ENCODE measurements at regions not wholly inside any gene's neighbourhood (a gene's known extent, or its start where the extent isn't known, plus 50 kb on each side); places are given as distances from the start of the nearest gene placed in this dataset.

DNA sequence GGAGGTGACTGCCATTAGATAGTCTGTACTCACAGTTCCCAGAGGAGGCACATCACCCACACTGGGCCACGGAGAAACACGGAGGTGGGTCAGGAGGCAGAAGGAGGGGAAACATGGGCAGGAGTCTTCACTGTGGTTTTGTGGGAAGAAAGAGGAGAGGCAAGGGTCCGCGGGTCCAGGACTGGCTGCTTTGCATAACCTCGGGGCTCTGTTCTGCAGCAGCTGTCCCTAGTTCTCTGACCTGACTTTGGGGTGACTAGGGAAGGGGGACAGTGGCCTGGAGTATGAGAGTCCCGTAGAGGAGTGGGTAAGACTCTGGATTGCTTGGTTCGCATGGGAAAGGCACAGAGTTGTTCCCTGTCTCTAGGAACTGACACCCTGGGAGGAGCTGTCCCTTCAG is 238.3 kb upstream of the RAB6C start:
- no peak for TF ChIP-seq CTCF (IDR thresholded peaks at IDR 0.05)
- TF ChIP-seq POLR2A (IDR thresholded peaks at IDR 0.05) = no peak
- DNase-seq = no peak
- Histone ChIP-seq H3K9me3 (no peaks in the 10 kb centered on the region), H3K27me3 (no peaks in the 10 kb centered on the region), H3K27ac (no peak overlapping the region), H3K4me3 (no peak overlapping the region), H3K36me3 (no peaks in the 10 kb centered on the region), H3K4me1 (no peaks in the 10 kb centered on the region)

GRCh38 chr2:129741623-129742022 is 237.8 kb upstream of the RAB6C start:
- no peak overlapping the region for H3K4me3 ChIP-seq
- TF ChIP-seq CTCF (IDR thresholded peaks at IDR 0.05) (no peak), POLR2A (IDR thresholded peaks at IDR 0.05) (no peak)
- H3K27me3 ChIP-seq = no peaks in the 10 kb centered on the region
- DNase-seq = no peak
- no peaks in the 10 kb centered on the region for H3K36me3 ChIP-seq
- H3K4me1 ChIP-seq = no peaks in the 10 kb centered on the region
- H3K27ac ChIP-seq = no peak overlapping the region
- H3K9me3 ChIP-seq = no peaks in the 10 kb centered on the region

DNA sequence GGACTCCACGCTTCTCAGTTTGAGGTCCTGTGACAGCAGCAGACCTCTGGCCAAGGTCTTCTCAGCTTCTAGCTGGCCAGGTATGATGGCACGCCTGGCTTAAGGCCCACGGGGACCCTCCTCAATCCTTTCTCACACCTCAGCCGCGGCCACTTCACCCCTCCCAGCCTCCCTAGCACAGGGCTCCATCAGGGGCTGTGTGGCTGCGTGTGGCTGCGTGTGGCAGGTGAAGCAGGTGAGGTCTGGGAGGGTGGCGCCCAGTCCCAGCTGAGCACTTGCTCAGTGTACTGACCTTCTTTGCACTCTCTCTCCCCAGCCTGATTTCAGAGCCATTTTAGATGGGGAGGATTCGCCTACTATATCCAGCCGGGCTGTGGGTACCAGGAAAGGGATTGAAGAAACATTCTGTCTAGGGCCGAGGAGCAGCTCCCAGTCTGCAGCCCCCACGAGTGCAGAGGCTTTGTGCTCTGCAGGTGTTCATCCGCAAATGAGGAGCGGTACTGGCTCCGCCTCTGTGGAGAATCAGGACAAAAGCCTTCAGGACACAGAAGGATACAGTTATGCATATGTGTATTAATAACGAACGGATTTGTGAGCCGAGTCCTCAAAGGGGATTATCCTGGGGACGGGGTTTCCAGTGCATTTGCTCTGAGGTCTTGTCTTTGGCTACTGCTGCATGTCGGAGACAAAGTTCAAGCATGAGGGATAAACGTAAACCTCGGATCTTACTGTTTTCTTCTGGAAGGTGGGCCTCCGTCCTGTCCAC is 236.9 kb upstream of the RAB6C start:
- H3K27ac ChIP-seq = no peak overlapping the region
- no peak for DNase-seq
- no peaks in the 10 kb centered on the region for H3K27me3 ChIP-seq
- H3K4me3 ChIP-seq = no peak overlapping the region
- no peaks in the 10 kb centered on the region for H3K4me1 ChIP-seq
- TF ChIP-seq POLR2A (IDR thresholded peaks at IDR 0.05) (no peak), CTCF (IDR thresholded peaks at IDR 0.05) (no peak)
- no peaks in the 10 kb centered on the region for H3K9me3 ChIP-seq
- H3K36me3 ChIP-seq = no peaks in the 10 kb centered on the region

DNA sequence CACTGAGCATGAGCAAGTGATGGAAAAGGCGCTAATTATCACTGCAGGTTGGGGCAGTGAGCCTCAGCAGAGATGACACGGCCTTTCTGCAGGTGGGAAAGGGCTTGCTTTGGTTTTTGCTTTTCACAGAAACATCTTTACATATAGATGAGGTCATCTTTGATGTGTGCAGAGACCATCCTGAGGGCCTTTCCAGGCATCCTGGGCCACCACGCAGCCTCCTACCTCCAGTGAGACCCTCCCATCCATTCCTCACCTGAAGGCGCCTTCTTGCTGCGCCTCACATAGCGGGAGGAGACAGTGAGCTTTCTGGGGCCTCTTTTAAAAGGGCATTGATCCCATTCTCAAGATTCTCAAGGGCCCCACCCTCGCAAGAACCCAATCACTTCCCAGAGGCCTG is 235.3 kb upstream of the RAB6C start:
- H3K27ac ChIP-seq = no peak overlapping the region
- H3K4me1 ChIP-seq = no peaks in the 10 kb centered on the region
- H3K27me3 ChIP-seq = no peaks in the 10 kb centered on the region
- DNase-seq = no peak
- no peaks in the 10 kb centered on the region for H3K36me3 ChIP-seq
- no peak overlapping the region for H3K4me3 ChIP-seq
- no peak for TF ChIP-seq POLR2A (IDR thresholded peaks at IDR 0.05)
- no peak for TF ChIP-seq CTCF (IDR thresholded peaks at IDR 0.05)
- no peaks in the 10 kb centered on the region for H3K9me3 ChIP-seq

- TF ChIP-seq POLR2A (IDR thresholded peaks at IDR 0.05) (no peak), CTCF (IDR thresholded peaks at IDR 0.05) (no peak)
- Histone ChIP-seq H3K4me3 (no peak overlapping the region), H3K9me3 (no peaks in the 10 kb centered on the region), H3K27me3 (no peaks in the 10 kb centered on the region), H3K27ac (no peak overlapping the region), H3K4me1 (no peaks in the 10 kb centered on the region), H3K36me3 (no peaks in the 10 kb centered on the region)
- no peak for DNase-seq
Measured at GRCh38 chr2:129744649-129745048, 234.8 kb upstream of the RAB6C start.

All from Peyer's patch (tissue), 4 donors.